Right atrium auricular region (tissue), 2 donors: ENCODE measurements at regions not wholly inside any gene's neighbourhood (a gene's known extent, or its start where the extent isn't known, plus 50 kb on each side); places are given as distances from the start of the nearest gene placed in this dataset.
"Not testable (repeated sequence)": the region's sequence is repeated elsewhere in the genome, so short reads cannot be mapped to it uniquely, and the experiment has no call there.

Source experiments
- DNase-seq: peaks from one replicate; pipeline ENCODE4 v3.0.0-alpha.2; 2019; ENCODE audit warnings: low spot score
- H3K27ac ChIP-seq, 2 donors: fragments of 200-600 bp; sonication (generic); 1 replicate in 1 of 2; 2 replicates in 1 of 2; pipeline ENCODE4 v1.5.1; 2016 to 2019
- H3K27me3 ChIP-seq, 2 donors: fragments of 200-600 bp; sonication (generic); one replicate each; pipeline versions ENCODE4 v1.5.1 to v1.6.0; 2017 to 2019
- H3K36me3 ChIP-seq: fragments of 200-600 bp; sonication (generic); one replicate; pipeline ENCODE4 v1.5.1; 2016
- H3K4me1 ChIP-seq, 2 donors: fragments of 200-600 bp; sonication (generic); one replicate each; pipeline versions ENCODE4 v1.5.1 to v1.6.0; 2017 to 2019
- H3K4me3 ChIP-seq, 2 donors: fragments of 200-600 bp; sonication (generic); 1 replicate in 1 of 2; 2 replicates in 1 of 2; pipeline ENCODE4 v1.5.1; 2017 to 2019; ENCODE audit warnings: mild to moderate bottlenecking in 1 of 2, moderate library complexity in 1 of 2
- H3K9me3 ChIP-seq, 2 donors: fragments of 200-600 bp; sonication (generic); one replicate each; pipeline ENCODE4 v1.5.1; 2019

GRCh38 chr21:9572782-9573181 is 948.6 kb upstream of the TPTE start:
- not testable (repeated sequence) for H3K4me3 ChIP-seq, H3K27ac ChIP-seq, H3K36me3 ChIP-seq, H3K27me3 ChIP-seq, H3K9me3 ChIP-seq, H3K4me1 ChIP-seq, DNase-seq

- not testable (repeated sequence) for H3K27ac ChIP-seq, H3K4me1 ChIP-seq, H3K4me3 ChIP-seq, H3K36me3 ChIP-seq, H3K9me3 ChIP-seq, DNase-seq, H3K27me3 ChIP-seq
Observed at GRCh38 chr21:9573528-9573927, 947.9 kb upstream of the TPTE start.

GRCh38 chr21:9579275-9579674 is 942.1 kb upstream of the TPTE start:
- not testable (repeated sequence) for H3K4me3 ChIP-seq, DNase-seq, H3K4me1 ChIP-seq, H3K27me3 ChIP-seq, H3K9me3 ChIP-seq, H3K36me3 ChIP-seq, H3K27ac ChIP-seq

- not testable (repeated sequence) for H3K9me3 ChIP-seq, DNase-seq, H3K4me3 ChIP-seq
Observed at GRCh38 chr21:9587941-9588340, 933.4 kb upstream of the TPTE start.

GRCh38 chr21:9592591-9592990 is 928.8 kb upstream of the TPTE start:
- H3K9me3 ChIP-seq, DNase-seq, H3K4me1 ChIP-seq: not testable (repeated sequence)

More at GRCh38 chr21:9587941-9588340, 933.4 kb upstream of the TPTE start:
- not testable (repeated sequence) for H3K36me3 ChIP-seq, H3K27ac ChIP-seq, H3K27me3 ChIP-seq, H3K4me1 ChIP-seq

GRCh38 chr21:9593646-9594045 is 927.7 kb upstream of the TPTE start:
- not testable (repeated sequence) for DNase-seq, H3K27me3 ChIP-seq, H3K36me3 ChIP-seq, H3K4me3 ChIP-seq, H3K27ac ChIP-seq, H3K9me3 ChIP-seq, H3K4me1 ChIP-seq

More at GRCh38 chr21:9592591-9592990, 928.8 kb upstream of the TPTE start:
- not testable (repeated sequence) for H3K27ac ChIP-seq, H3K36me3 ChIP-seq, H3K4me3 ChIP-seq, H3K27me3 ChIP-seq

- not testable (repeated sequence) for DNase-seq, H3K36me3 ChIP-seq, H3K27ac ChIP-seq, H3K9me3 ChIP-seq, H3K4me1 ChIP-seq, H3K4me3 ChIP-seq, H3K27me3 ChIP-seq
Observed at GRCh38 chr21:9614011-9614410, 907.4 kb upstream of the TPTE start.

GRCh38 chr21:9621121-9621793 is 900.1 kb upstream of the TPTE start:
- H3K36me3 ChIP-seq, H3K27ac ChIP-seq, H3K27me3 ChIP-seq, DNase-seq, H3K4me3 ChIP-seq, H3K4me1 ChIP-seq, H3K9me3 ChIP-seq: not testable (repeated sequence)

GRCh38 chr21:9628051-9628450 is 893.3 kb upstream of the TPTE start:
- not testable (repeated sequence) for H3K27me3 ChIP-seq, H3K27ac ChIP-seq, H3K4me1 ChIP-seq, H3K36me3 ChIP-seq, H3K4me3 ChIP-seq, H3K9me3 ChIP-seq, DNase-seq

GRCh38 chr21:9647409-9647808 is 874.0 kb upstream of the TPTE start:
- H3K4me3 ChIP-seq, H3K27ac ChIP-seq, H3K4me1 ChIP-seq, DNase-seq, H3K36me3 ChIP-seq, H3K9me3 ChIP-seq, H3K27me3 ChIP-seq: not testable (repeated sequence)

GRCh38 chr21:9648331-9648730 is 873.1 kb upstream of the TPTE start:
- DNase-seq, H3K27ac ChIP-seq, H3K27me3 ChIP-seq, H3K36me3 ChIP-seq, H3K4me3 ChIP-seq, H3K4me1 ChIP-seq, H3K9me3 ChIP-seq: not testable (repeated sequence)

GRCh38 chr21:9648947-9649720 is 872.2 kb upstream of the TPTE start:
- not testable (repeated sequence) for H3K27me3 ChIP-seq, H3K27ac ChIP-seq, H3K9me3 ChIP-seq, H3K4me1 ChIP-seq, H3K4me3 ChIP-seq, DNase-seq, H3K36me3 ChIP-seq

GRCh38 chr21:9652819-9653218 is 868.6 kb upstream of the TPTE start:
- H3K4me1 ChIP-seq, H3K36me3 ChIP-seq, H3K4me3 ChIP-seq, H3K27ac ChIP-seq, H3K27me3 ChIP-seq, H3K9me3 ChIP-seq, DNase-seq: not testable (repeated sequence)

- not testable (repeated sequence) for H3K27me3 ChIP-seq, DNase-seq, H3K9me3 ChIP-seq
Observed at GRCh38 chr21:9655221-9655620, 866.2 kb upstream of the TPTE start.

GRCh38 chr21:9656455-9656854 is 864.9 kb upstream of the TPTE start:
- not testable (repeated sequence) for H3K9me3 ChIP-seq, H3K27me3 ChIP-seq, H3K36me3 ChIP-seq, H3K27ac ChIP-seq, H3K4me3 ChIP-seq, DNase-seq, H3K4me1 ChIP-seq

More at GRCh38 chr21:9655221-9655620, 866.2 kb upstream of the TPTE start:
- H3K4me1 ChIP-seq, H3K4me3 ChIP-seq, H3K27ac ChIP-seq, H3K36me3 ChIP-seq: not testable (repeated sequence)
